HFFc6 (cell line): ENCODE measurements at regions not wholly inside any gene's neighbourhood (a gene's known extent, or its start where the extent isn't known, plus 50 kb on each side); places are given as distances from the start of the nearest gene placed in this dataset.
"Not testable (repeated sequence)": the region's sequence is repeated elsewhere in the genome, so short reads cannot be mapped to it uniquely, and the experiment has no call there.

Source experiments
- DNase-seq: peaks from one replicate; pipeline ENCODE4 v3.0.0-alpha.2; 2018
- H3K27ac Mint-ChIP-seq: 2 replicates; pipeline ENCODE4 v1.8.0; 2020; ENCODE audit warnings: mild to moderate bottlenecking, mixed read lengths
- H3K27me3 Mint-ChIP-seq: 2 replicates; pipeline ENCODE4 v1.8.0; 2021; ENCODE audit warnings: mild to moderate bottlenecking, moderate library complexity, mixed read lengths; ENCODE audit not compliant: insufficient read depth
- H3K36me3 Mint-ChIP-seq: 2 replicates; pipeline ENCODE4 v1.8.0; 2021; ENCODE audit warnings: low read depth, mixed read lengths
- H3K4me1 Mint-ChIP-seq: 2 replicates; pipeline ENCODE4 v1.8.0; 2020; ENCODE audit warnings: low read depth, mixed read lengths
- H3K4me3 Mint-ChIP-seq: 2 replicates; pipeline ENCODE4 v1.8.0; 2020; ENCODE audit warnings: mild to moderate bottlenecking, moderate library complexity, mixed read lengths
- H3K9me3 Mint-ChIP-seq: 2 replicates; pipeline ENCODE4 v1.8.0; 2020; ENCODE audit warnings: mild to moderate bottlenecking, mixed read lengths
- TF ChIP-seq, protein P1 (sequence below): fragments of 200-600 bp; sonication (generic); IDR thresholded peaks from 2 replicates; pipeline ENCODE4 v1.5.0; 2021; ENCODE audit warnings: antibody characterized with exemption, mild to moderate bottlenecking

DNA sequence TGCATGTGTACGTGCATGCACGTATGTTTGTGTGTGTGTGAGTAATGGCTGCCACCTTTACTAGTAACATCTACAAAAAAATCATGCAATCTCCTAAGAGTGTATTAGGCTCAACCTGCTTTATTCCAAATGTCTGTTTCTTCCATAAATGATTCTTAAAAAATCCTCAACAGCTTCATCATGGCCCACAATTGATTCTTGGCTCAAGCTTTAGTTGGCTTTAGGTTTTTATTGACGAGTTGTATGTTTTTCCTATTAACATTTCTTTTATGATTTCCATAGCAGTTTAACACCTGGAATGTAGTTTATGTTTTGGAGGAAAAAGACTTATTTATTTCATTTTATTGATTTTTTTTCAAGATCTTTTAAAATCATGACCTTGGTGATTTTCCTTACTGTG is 121.9 kb upstream of the RAB18 start:
- no peak for DNase-seq
- Mint-ChIP-seq H3K27me3 (peaks cover 18% of the 10 kb centered on the region), H3K36me3 (no peaks in the 10 kb centered on the region), H3K4me3 (no peak overlapping the region), H3K9me3 (peaks cover 5% of the 10 kb centered on the region; the same call in 1 of the 2 replicates), H3K4me1 (peaks cover 7% of the 10 kb centered on the region), H3K27ac (no peak overlapping the region)
- TF ChIP-seq, protein P1, sequence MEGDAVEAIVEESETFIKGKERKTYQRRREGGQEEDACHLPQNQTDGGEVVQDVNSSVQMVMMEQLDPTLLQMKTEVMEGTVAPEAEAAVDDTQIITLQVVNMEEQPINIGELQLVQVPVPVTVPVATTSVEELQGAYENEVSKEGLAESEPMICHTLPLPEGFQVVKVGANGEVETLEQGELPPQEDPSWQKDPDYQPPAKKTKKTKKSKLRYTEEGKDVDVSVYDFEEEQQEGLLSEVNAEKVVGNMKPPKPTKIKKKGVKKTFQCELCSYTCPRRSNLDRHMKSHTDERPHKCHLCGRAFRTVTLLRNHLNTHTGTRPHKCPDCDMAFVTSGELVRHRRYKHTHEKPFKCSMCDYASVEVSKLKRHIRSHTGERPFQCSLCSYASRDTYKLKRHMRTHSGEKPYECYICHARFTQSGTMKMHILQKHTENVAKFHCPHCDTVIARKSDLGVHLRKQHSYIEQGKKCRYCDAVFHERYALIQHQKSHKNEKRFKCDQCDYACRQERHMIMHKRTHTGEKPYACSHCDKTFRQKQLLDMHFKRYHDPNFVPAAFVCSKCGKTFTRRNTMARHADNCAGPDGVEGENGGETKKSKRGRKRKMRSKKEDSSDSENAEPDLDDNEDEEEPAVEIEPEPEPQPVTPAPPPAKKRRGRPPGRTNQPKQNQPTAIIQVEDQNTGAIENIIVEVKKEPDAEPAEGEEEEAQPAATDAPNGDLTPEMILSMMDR, result no peak

DNA sequence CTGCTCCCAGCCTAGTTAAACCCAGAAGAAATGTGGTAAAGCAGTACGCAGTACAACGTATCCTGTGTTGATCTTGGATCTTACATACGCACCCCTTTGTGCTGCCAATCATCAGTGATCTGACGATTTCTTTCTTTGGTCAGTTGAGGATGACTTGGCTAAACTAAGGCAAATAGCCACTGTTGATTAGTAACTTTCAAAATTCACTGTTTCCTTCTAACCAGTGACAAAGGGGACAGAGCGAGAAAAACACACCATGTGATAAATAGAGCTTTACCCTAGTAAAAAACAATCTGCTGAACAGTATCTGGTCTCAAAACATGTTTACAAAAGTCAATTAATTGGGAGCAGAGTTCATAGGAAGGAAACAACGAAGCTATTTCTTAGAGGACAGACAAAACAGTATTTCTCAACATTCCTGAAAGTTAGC is 123.2 kb upstream of the RAB18 start:
- Mint-ChIP-seq H3K4me3 (no peak overlapping the region), H3K36me3 (no peaks in the 10 kb centered on the region), H3K27ac (no peak overlapping the region), H3K4me1 (peaks cover 7% of the 10 kb centered on the region), H3K27me3 (peaks cover 13% of the 10 kb centered on the region), H3K9me3 (peaks cover 5% of the 10 kb centered on the region; the same call in 1 of the 2 replicates)
- DNase-seq, result no peak
- TF ChIP-seq, protein P1, result no peak

DNA sequence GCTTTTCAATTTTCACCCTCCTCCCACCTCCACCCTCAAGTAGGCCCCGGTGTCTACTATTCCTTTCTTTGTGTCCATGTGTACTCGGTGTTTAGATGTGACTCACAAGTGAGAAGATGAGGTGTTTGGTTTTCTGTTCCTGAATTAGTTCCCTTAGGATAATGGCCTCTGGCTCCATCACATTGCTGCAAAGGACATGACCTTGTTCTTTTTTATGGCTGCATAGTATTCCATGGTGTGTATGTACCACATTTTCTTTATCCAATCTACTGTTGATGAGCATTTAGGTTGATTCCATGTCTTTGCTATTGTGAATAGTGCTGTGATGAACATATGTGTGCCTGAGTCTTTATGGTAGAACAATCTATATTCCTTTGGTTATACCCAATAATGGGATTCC is 125.1 kb upstream of the RAB18 start:
- DNase-seq, result not testable (repeated sequence)

DNA sequence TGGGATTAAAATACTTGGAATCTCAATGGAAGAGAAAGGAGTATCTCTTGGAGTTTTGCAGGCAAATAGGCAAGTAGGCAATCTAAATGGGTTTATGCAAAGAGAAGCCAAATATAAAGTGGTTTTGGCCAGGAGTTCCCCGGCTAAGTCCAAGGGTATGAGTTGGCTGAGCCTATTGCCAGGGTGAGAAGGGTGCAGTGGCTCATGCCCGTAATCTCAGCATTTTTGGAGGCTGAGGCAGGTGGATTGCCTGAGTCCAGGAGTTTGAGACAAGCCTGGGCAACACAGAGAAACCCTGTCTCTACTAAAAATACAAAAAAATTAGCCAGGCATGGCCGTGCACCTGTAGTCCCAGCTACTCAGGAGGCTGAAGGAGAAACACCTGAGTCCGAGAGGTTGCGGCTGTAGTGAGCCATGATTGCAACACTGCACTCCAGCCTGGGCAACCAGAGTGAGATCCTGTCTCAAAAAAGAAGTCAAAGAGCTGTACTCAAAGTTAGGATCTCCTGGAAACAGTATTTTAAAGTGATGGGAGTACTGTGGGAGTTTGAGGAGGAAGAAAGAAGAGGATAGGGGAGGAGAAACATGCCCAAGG is 130.4 kb upstream of the RAB18 start:
- Mint-ChIP-seq H3K27me3 (peaks cover 6% of the 10 kb centered on the region), H3K4me1 (peaks cover 8% of the 10 kb centered on the region), H3K27ac (no peak overlapping the region), H3K36me3 (no peaks in the 10 kb centered on the region), H3K9me3 (no peaks in the 10 kb centered on the region), H3K4me3 (no peak overlapping the region)
- TF ChIP-seq, protein P1, result no peak
- no peak for DNase-seq

More for the DNA sequence above, 125.1 kb upstream of the RAB18 start:
- not testable (repeated sequence) for H3K4me3 Mint-ChIP-seq, H3K27ac Mint-ChIP-seq, H3K36me3 Mint-ChIP-seq, H3K4me1 Mint-ChIP-seq, H3K9me3 Mint-ChIP-seq
- H3K27me3 Mint-ChIP-seq, result peaks cover 10% of the 10 kb centered on the region

DNA sequence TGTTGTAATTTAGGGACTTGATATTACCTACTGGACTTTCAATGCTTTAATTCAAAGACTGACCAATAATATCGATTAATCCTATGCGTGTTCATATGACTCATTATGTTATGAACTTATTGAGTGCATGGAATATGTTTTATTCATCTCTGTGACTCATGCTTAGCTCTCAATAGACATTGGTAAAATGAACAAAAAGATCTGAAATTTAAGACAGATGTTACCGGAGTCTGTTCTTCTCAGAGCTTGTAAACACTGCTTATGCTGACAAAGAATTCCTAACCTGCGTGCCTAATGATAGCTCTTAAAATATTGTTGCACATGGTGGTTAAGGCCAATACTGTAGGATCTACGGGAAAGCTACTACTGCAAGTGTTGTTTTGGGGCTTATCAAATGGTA is 131.5 kb upstream of the ACBD5 start:
- Mint-ChIP-seq H3K36me3 (no peaks in the 10 kb centered on the region), H3K27ac (no peak overlapping the region), H3K27me3 (peaks cover 4% of the 10 kb centered on the region), H3K4me3 (no peak overlapping the region), H3K9me3 (no peaks in the 10 kb centered on the region), H3K4me1 (peaks cover 8% of the 10 kb centered on the region)
- no peak for DNase-seq
- TF ChIP-seq, protein P1, result no peak

DNA sequence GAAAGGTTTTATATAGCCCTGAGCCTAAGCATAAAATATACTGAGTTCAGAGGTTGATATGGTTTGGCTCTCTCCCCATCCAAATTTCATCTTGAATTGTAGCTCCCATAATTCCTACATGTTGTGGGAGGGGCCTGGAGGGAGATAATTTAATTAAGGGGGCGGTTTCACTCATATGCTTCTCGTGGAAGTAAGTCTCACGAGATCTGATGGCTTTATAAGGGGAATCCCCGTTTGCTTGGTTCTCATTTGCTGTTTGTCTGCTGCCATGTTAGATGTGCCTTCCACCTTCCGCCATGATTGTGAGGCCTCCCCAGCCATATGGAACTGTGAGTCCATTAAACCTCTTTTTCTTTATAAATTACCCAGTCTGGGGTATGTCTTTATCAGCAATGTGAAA is 130.8 kb upstream of the ACBD5 start:
- not testable (repeated sequence) for H3K4me3 Mint-ChIP-seq, H3K36me3 Mint-ChIP-seq, H3K27ac Mint-ChIP-seq, H3K9me3 Mint-ChIP-seq, DNase-seq, H3K27me3 Mint-ChIP-seq, H3K4me1 Mint-ChIP-seq

DNA sequence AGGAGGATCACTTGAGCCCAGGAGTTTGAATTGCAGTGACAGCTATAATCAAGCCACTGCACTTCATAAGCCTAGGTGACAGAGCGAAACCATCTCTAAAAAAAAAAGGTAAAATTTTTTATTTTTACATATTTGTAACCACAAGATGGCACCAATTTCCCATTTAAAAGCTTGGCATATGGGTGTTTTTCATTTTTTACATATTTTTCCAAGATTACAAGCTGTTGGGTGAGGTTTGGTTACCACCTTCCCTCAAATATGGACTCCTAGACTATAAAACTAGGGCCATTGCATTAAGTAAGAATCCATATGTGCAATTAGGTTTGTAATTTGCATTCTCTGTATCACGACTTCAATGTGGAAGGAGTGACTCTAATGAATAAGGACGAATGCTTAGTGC is 129.3 kb upstream of the ACBD5 start:
- Mint-ChIP-seq H3K27ac (no peak overlapping the region), H3K36me3 (no peaks in the 10 kb centered on the region)
- no peak for DNase-seq

More for the DNA sequence above, 129.3 kb upstream of the ACBD5 start:
- TF ChIP-seq, protein P1, result peak; percentile 74
- H3K4me1 Mint-ChIP-seq, result peaks cover 8% of the 10 kb centered on the region
- H3K27me3 Mint-ChIP-seq, result peaks cover 9% of the 10 kb centered on the region
- H3K4me3 Mint-ChIP-seq, result no peak overlapping the region; the same call in 1 of the 2 replicates
- no peaks in the 10 kb centered on the region for H3K9me3 Mint-ChIP-seq
